Lower leg skin (tissue), 3 donors: ENCODE measurements at regions not wholly inside any gene's neighbourhood (a gene's known extent, or its start where the extent isn't known, plus 50 kb on each side); places are given as distances from the start of the nearest gene placed in this dataset.

Source experiments
- CTCF ChIP-seq, 3 donors: fragments of 450-650 bp; IDR thresholded peaks; one replicate each; pipeline ENCODE4 v1.5.1; 2016; ENCODE audit warnings: antibody characterized with exemption in 3 of 3, mild to moderate bottlenecking in 3 of 3, moderate library complexity in 2 of 3
- POLR2A ChIP-seq, 2 donors: fragments of 450-650 bp; IDR thresholded peaks; one replicate each; pipeline ENCODE4 v1.6.1; 2016 to 2017; ENCODE audit warnings: antibody characterized with exemption in 2 of 2, mild to moderate bottlenecking in 1 of 2, moderate library complexity in 1 of 2

- TF ChIP-seq CTCF (IDR thresholded peaks at IDR 0.05) (no peak), POLR2A (IDR thresholded peaks at IDR 0.05) (no peak)
Observed at GRCh38 chr20:22825076-22825475, 210.0 kb upstream of the SSTR4 start.
